Esophagus squamous epithelium (tissue), 4 donors: ENCODE measurements at regions not wholly inside any gene's neighbourhood (a gene's known extent, or its start where the extent isn't known, plus 50 kb on each side); places are given as distances from the start of the nearest gene placed in this dataset.

Experiments
- CTCF ChIP-seq, 6 experiments: fragments of 450-650 bp in 4 of 6; fragments of 200-600 bp in 2 of 6; sonication (generic) in 2 of 6; IDR thresholded peaks; one replicate each; pipeline ENCODE4 v1.5.1; 2016 to 2019; ENCODE audit warnings: antibody characterized with exemption in 6 of 6, mild to moderate bottlenecking in 4 of 6, moderate library complexity in 4 of 6
- POLR2A ChIP-seq, 4 donors: fragments of 450-650 bp; IDR thresholded peaks; one replicate each; pipeline ENCODE4 v1.6.1; 2017; ENCODE audit warnings: antibody characterized with exemption in 4 of 4, mild to moderate bottlenecking in 4 of 4, moderate library complexity in 3 of 4

- TF ChIP-seq CTCF (IDR thresholded peaks at IDR 0.05) (no peak), POLR2A (IDR thresholded peaks at IDR 0.05) (no peak)
Measured at GRCh38 chr6:167719920-167720319, 106.8 kb upstream of the AFDN start.
